ENCODE measurements at regions not wholly inside any gene's neighbourhood (a gene's known extent, or its start where the extent isn't known, plus 50 kb on each side); places are given as distances from the start of the nearest gene placed in this dataset.

DNA sequence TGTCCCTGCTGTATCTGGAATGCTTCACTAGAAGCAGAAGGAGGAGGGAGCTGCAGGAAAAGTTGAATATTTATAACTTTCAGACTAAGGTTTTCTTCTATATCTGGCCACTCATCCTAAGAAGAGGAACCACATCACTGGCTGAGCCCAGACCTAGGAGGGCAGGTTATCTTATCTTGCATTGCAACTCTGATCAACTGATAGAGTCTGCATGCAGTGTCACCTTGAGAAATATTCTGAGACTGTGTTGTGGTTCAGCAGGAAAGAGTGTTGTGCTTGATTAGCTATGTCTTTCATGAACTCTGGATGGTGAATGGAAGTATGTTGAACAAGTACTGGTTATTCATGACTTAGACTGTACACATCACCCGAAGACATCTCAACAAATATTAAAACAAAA is 460.0 kb downstream of the TOX3 start:
- TF ChIP-seq OSR1 (CRISPR knock-in tag; IDR thresholded peaks at IDR 0.05), result no peak
- TF ChIP-seq SNAI2 (CRISPR knock-in tag; IDR thresholded peaks at IDR 0.05), result no peak
